ENCODE measurements at regions not wholly inside any gene's neighbourhood (a gene's known extent, or its start where the extent isn't known, plus 50 kb on each side); places are given as distances from the start of the nearest gene placed in this dataset.

- no peak for TF ChIP-seq CTCF (IDR thresholded peaks at IDR 0.05; ENCODE audit: insufficient read depth, low read depth, low read length)
- no peak for TF ChIP-seq EZH2 (IDR thresholded peaks at IDR 0.05; ENCODE audit: insufficient read depth, low read length)
These were observed 516.2 kb downstream of the SHQ1 start for GRCh38 chr3:72332036-72332435.

All from astrocyte (in vitro differentiated cells and primary cell).